HepG2 (cell line): ENCODE measurements at regions not wholly inside any gene's neighbourhood (a gene's known extent, or its start where the extent isn't known, plus 50 kb on each side); places are given as distances from the start of the nearest gene placed in this dataset.

Source experiments
- ELF1 ChIP-seq: sonication (generic); formaldehyde crosslinking; IDR thresholded peaks from 2 replicates; pipeline ENCODE4 v1.4.0; 2020; ENCODE audit warnings: missing genetic modification reagents
- FOSL1 ChIP-seq: sonication (generic); formaldehyde crosslinking; IDR thresholded peaks from 2 replicates; pipeline ENCODE4 v1.9.0; 2021; ENCODE audit warnings: missing genetic modification reagents, borderline replicate concordance
- GFI1 ChIP-seq: sonication (generic); formaldehyde crosslinking; IDR thresholded peaks from 2 replicates; pipeline ENCODE4 v1.5.0; 2020; ENCODE audit warnings: missing genetic modification reagents, mild to moderate bottlenecking, borderline replicate concordance
- HDAC2 ChIP-seq: sonication (generic); formaldehyde crosslinking; IDR thresholded peaks from 2 replicates; pipeline ENCODE4 v1.4.0; 2020; ENCODE audit warnings: missing genetic modification reagents
- JUND ChIP-seq: sonication (generic); formaldehyde crosslinking; IDR thresholded peaks from 2 replicates; pipeline ENCODE4 v1.8.0; 2022; ENCODE audit warnings: mild to moderate bottlenecking, missing genetic modification reagents
- LBX2 ChIP-seq: sonication (generic); formaldehyde crosslinking; IDR thresholded peaks from 2 replicates; pipeline ENCODE4 v1.5.0; 2020; ENCODE audit warnings: missing genetic modification reagents, mild to moderate bottlenecking, borderline replicate concordance
- MAFF ChIP-seq: IDR thresholded peaks from 2 replicates; pipeline ENCODE4 v1.6.1; 2011; ENCODE audit warnings: low read depth, low read length, improper control_type of control experiment
- NCOA1 ChIP-seq: sonication (generic); formaldehyde crosslinking; IDR thresholded peaks from 2 replicates; pipeline ENCODE4 v1.9.0; 2021; ENCODE audit warnings: missing genetic modification reagents
- NCOA5 ChIP-seq: sonication (generic); formaldehyde crosslinking; IDR thresholded peaks from 2 replicates; pipeline ENCODE4 v1.4.0; 2020; ENCODE audit warnings: missing genetic modification reagents
- PHF20 ChIP-seq: sonication (generic); formaldehyde crosslinking; IDR thresholded peaks from 2 replicates; pipeline ENCODE4 v1.5.0; 2020; ENCODE audit warnings: mild to moderate bottlenecking, missing genetic modification reagents
- POLR2G ChIP-seq: fragments of 200-400 bp; formaldehyde crosslinking; IDR thresholded peaks from 2 replicates; pipeline ENCODE4 v1.6.1; 2018; ENCODE audit warnings: mild to moderate bottlenecking, low read depth, low read length, moderate library complexity
- SOX13 ChIP-seq, 3 experiments: fragments of 450-650 bp in 1 of 3; sonication (generic) in 1 of 3; formaldehyde crosslinking in 1 of 3; IDR thresholded peaks in 2 of 3; conservative IDR thresholded peaks in 1 of 3; 2 replicates each; pipeline versions ENCODE4 v1.5.0 to v1.6.1; 2016 to 2020; ENCODE audit warnings: antibody characterized with exemption in 1 of 3, mild to moderate bottlenecking in 1 of 3, missing compliant biosample characterization in 1 of 3, missing genetic modification reagents in 1 of 3, moderate library complexity in 1 of 3
- SRSF9 ChIP-seq: fragments of 200-400 bp; formaldehyde crosslinking; IDR thresholded peaks from 2 replicates; pipeline ENCODE4 v1.6.1; 2018; ENCODE audit warnings: borderline replicate concordance, mild to moderate bottlenecking, low read depth, low read length; ENCODE audit not compliant: insufficient read depth, poor library complexity, severe bottlenecking
- THRA ChIP-seq: sonication (generic); formaldehyde crosslinking; IDR thresholded peaks from 2 replicates; pipeline ENCODE4 v1.4.0; 2020; ENCODE audit warnings: missing genetic modification reagents, borderline replicate concordance
- ZBTB7B ChIP-seq: sonication (generic); formaldehyde crosslinking; IDR thresholded peaks from 2 replicates; pipeline ENCODE4 v1.4.0; 2020; ENCODE audit warnings: missing genetic modification reagents
- ZNF121 ChIP-seq: sonication (generic); formaldehyde crosslinking; IDR thresholded peaks from 2 replicates; pipeline ENCODE4 v1.5.0; 2020; ENCODE audit warnings: mild to moderate bottlenecking, missing genetic modification reagents
- ZNF274 ChIP-seq: sonication (generic); formaldehyde crosslinking; IDR thresholded peaks from 2 replicates; pipeline ENCODE4 v1.5.1; 2020; ENCODE audit warnings: mild to moderate bottlenecking, missing genetic modification reagents
- ZNF280D ChIP-seq: sonication (generic); formaldehyde crosslinking; IDR thresholded peaks from 2 replicates; pipeline ENCODE4 v1.5.1; 2020; ENCODE audit warnings: mild to moderate bottlenecking, missing genetic modification reagents
- ZNF30 ChIP-seq: sonication (generic); formaldehyde crosslinking; IDR thresholded peaks from 2 replicates; pipeline ENCODE4 v1.5.0; 2020; ENCODE audit warnings: mild to moderate bottlenecking, missing genetic modification reagents
- ZNF530 ChIP-seq: sonication (generic); formaldehyde crosslinking; IDR thresholded peaks from 2 replicates; pipeline ENCODE4 v1.5.0; 2020; ENCODE audit warnings: low read depth, mild to moderate bottlenecking, missing genetic modification reagents
- ZSCAN5A ChIP-seq: sonication (generic); formaldehyde crosslinking; IDR thresholded peaks from 2 replicates; pipeline ENCODE4 v1.8.0; 2022; ENCODE audit warnings: mild to moderate bottlenecking, missing genetic modification reagents, borderline replicate concordance
- TF ChIP-seq, protein P1 (sequence below): sonication (generic); formaldehyde crosslinking; IDR thresholded peaks from 2 replicates; pipeline ENCODE4 v1.8.0; 2022; ENCODE audit warnings: low read depth, missing genetic modification reagents

- TF ChIP-seq ZSCAN5A (peak; percentile 21; the same call in 1 of the 2 replicates), ZNF280D (CRISPR knock-in tag) (no peak), ZNF530 (no peak), HDAC2 (no peak), ZNF30 (CRISPR knock-in tag) (no peak), SRSF9 (no peak), PHF20 (CRISPR knock-in tag) (no peak), ZNF121 (CRISPR knock-in tag) (no peak), ELF1 (CRISPR knock-in tag) (no peak), THRA (CRISPR knock-in tag) (peak; percentile 83; the same call in 1 of the 2 replicates), FOSL1 (CRISPR knock-in tag) (no peak), GFI1 (no peak), MAFF (no peak), POLR2G (peak; percentile 76), ZBTB7B (CRISPR knock-in tag) (no peak), NCOA1 (CRISPR knock-in tag) (0 out of 2 replicates have a peak, but pooled peaks have one; percentile 8), ZNF274 (CRISPR knock-in tag) (no peak), LBX2 (no peak), SOX13 (IDR thresholded peaks at IDR 0.05) (no peak), SOX13 (CRISPR knock-in tag; conservative IDR thresholded peaks at IDR 0.05 in 1 of 2, IDR thresholded peaks at IDR 0.05 in 1 of 2) (peak in 1 of 2 experiments; percentile 75; a peak in 2 of 4 replicates), JUND (CRISPR knock-in tag) (no peak), NCOA5 (CRISPR knock-in tag) (no peak)
- TF ChIP-seq, protein P1, sequence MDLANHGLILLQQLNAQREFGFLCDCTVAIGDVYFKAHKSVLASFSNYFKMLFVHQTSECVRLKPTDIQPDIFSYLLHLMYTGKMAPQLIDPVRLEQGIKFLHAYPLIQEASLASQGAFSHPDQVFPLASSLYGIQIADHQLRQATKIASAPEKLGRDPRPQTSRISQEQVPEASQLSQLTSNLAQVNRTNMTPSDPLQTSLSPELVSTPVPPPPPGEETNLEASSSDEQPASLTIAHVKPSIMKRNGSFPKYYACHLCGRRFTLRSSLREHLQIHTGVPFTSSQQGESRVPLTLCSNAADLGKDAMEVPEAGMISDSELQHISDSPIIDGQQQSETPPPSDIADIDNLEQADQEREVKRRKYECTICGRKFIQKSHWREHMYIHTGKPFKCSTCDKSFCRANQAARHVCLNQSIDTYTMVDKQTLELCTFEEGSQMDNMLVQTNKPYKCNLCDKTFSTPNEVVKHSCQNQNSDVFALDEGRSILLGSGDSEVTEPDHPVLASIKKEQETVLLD = no peak
Observed at GRCh38 chr10:25078658-25079431, 62.4 kb downstream of the THNSL1 start (continued).
